ENCODE measurements at regions not wholly inside any gene's neighbourhood (a gene's known extent, or its start where the extent isn't known, plus 50 kb on each side); places are given as distances from the start of the nearest gene placed in this dataset.

DNA sequence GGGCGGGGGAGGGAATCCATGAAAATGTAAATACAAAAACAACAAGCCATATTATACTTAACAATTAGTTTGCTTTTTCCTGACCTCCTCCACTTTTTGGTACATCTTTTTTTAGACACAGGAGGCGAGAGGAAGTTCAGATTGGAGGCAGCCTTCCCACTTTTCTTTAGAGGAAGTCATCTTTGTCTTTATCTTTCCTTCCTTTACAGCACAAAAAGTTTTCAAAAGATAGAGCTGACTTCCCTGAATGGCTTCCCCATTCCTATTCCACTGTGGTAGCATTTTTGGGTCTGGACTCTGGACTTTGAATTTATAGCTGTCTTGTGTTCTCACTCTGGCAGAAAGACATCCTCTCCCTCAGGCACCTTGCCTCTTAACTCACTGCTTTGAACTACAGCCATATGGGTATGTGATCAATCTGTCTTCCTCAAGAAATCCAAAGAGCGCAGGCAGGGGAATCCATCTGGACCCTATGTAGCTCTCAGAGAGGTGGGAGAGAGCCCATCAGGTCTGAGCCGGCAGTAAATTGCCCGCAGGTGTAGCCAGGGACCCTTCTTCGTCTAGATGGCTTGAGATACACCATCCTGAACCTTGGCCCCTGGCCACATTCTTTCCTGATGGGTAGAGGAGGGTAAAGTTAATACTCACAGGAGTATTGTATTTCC, 101.9 kb downstream of the AQP4 start:
- no peak overlapping the region for H3K9ac ChIP-seq (ENCODE audit: low read length)
- H2AFZ ChIP-seq (ENCODE audit: low read depth, low read length), result no peak overlapping the region
- H3K79me2 ChIP-seq (replicated peaks; ENCODE audit: insufficient read depth, low read length), result no peaks in the 10 kb centered on the region

DNA sequence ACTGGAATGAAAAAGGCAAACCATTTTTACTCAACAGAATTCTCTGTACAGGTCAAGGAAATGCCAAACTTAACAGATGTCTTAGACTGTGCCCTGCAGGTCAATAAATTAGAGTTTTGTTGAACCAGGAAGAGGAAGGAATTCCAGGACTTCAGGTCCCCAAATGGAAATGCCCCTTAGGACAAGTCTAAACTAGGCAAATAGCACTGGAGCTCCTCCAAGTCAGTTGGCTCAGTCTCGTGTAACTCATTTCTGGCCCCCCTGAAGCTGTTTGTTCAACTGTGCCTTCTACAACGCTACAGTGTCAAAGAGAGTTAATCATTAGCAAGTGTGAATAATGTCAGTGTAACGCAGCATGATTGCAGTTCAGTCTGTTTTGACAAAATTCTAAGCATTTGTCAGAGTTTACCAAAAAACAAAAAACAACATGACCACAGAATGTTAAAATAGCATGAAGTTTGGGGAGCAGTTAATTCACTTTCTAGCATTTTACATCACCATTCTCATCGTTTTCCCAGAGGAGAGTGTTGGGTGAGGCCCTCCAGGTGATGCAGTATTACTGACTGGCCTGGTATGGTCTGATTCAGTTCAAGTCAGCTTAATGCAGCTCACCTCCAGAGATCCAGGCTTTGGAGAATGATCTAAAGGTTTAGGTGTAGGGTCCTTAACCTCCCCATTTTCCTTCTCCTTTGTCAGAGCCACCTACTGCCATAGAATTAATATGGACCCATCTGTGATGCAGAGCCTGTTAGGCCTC, 108.1 kb downstream of the AQP4 start:
- TF ChIP-seq POLR2AphosphoS5 (IDR thresholded peaks at IDR 0.05) (no peak), MXI1 (conservative IDR thresholded peaks at IDR 0.05; ENCODE audit: poor library complexity, severe bottlenecking) (no peak), TAF1 (IDR thresholded peaks at IDR 0.05; ENCODE audit: low read depth) (no peak), SMC3 (conservative IDR thresholded peaks at IDR 0.05; ENCODE audit: poor library complexity) (no peak), RAD21 (conservative IDR thresholded peaks at IDR 0.05) (no peak), EP300 (conservative IDR thresholded peaks at IDR 0.05; ENCODE audit: poor library complexity, severe bottlenecking) (no peak), EZH2 (IDR thresholded peaks at IDR 0.05; ENCODE audit: borderline replicate concordance, insufficient read depth, low read length, poor library complexity, severe bottlenecking) (no peak)
- TF ChIP-seq, protein P1, sequence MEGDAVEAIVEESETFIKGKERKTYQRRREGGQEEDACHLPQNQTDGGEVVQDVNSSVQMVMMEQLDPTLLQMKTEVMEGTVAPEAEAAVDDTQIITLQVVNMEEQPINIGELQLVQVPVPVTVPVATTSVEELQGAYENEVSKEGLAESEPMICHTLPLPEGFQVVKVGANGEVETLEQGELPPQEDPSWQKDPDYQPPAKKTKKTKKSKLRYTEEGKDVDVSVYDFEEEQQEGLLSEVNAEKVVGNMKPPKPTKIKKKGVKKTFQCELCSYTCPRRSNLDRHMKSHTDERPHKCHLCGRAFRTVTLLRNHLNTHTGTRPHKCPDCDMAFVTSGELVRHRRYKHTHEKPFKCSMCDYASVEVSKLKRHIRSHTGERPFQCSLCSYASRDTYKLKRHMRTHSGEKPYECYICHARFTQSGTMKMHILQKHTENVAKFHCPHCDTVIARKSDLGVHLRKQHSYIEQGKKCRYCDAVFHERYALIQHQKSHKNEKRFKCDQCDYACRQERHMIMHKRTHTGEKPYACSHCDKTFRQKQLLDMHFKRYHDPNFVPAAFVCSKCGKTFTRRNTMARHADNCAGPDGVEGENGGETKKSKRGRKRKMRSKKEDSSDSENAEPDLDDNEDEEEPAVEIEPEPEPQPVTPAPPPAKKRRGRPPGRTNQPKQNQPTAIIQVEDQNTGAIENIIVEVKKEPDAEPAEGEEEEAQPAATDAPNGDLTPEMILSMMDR (IDR thresholded peaks at IDR 0.05; ENCODE audit: poor library complexity, severe bottlenecking), result no peak
- TF ChIP-seq, protein P2, sequence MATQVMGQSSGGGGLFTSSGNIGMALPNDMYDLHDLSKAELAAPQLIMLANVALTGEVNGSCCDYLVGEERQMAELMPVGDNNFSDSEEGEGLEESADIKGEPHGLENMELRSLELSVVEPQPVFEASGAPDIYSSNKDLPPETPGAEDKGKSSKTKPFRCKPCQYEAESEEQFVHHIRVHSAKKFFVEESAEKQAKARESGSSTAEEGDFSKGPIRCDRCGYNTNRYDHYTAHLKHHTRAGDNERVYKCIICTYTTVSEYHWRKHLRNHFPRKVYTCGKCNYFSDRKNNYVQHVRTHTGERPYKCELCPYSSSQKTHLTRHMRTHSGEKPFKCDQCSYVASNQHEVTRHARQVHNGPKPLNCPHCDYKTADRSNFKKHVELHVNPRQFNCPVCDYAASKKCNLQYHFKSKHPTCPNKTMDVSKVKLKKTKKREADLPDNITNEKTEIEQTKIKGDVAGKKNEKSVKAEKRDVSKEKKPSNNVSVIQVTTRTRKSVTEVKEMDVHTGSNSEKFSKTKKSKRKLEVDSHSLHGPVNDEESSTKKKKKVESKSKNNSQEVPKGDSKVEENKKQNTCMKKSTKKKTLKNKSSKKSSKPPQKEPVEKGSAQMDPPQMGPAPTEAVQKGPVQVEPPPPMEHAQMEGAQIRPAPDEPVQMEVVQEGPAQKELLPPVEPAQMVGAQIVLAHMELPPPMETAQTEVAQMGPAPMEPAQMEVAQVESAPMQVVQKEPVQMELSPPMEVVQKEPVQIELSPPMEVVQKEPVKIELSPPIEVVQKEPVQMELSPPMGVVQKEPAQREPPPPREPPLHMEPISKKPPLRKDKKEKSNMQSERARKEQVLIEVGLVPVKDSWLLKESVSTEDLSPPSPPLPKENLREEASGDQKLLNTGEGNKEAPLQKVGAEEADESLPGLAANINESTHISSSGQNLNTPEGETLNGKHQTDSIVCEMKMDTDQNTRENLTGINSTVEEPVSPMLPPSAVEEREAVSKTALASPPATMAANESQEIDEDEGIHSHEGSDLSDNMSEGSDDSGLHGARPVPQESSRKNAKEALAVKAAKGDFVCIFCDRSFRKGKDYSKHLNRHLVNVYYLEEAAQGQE (IDR thresholded peaks at IDR 0.05; ENCODE audit: borderline replicate concordance), result no peak
- H3K36me3 ChIP-seq (ENCODE audit: insufficient read depth, low read length), result no peaks in the 10 kb centered on the region
- H3K9ac ChIP-seq (ENCODE audit: low read length), result no peak overlapping the region
- no peaks in the 10 kb centered on the region for H3K27me3 ChIP-seq (ENCODE audit: insufficient read depth, low read depth, low read length)
- no peak overlapping the region for H3K27ac ChIP-seq (ENCODE audit: low read length)
- H3K79me2 ChIP-seq (replicated peaks; ENCODE audit: insufficient read depth, low read length), result no peaks in the 10 kb centered on the region
- no peaks in the 10 kb centered on the region for H3F3A ChIP-seq (ENCODE audit: insufficient read depth, low read length, poor library complexity, severe bottlenecking)
- H4K20me1 ChIP-seq (ENCODE audit: insufficient read depth), result no peaks in the 10 kb centered on the region
- no peaks in the 10 kb centered on the region for H3K9me3 ChIP-seq (ENCODE audit: low read length)
- no peak overlapping the region for H2AFZ ChIP-seq (ENCODE audit: low read depth, low read length)
- H3K4me3 ChIP-seq (ENCODE audit: low read length), result no peak overlapping the region
- H3K4me2 ChIP-seq (ENCODE audit: low read length), result no peak overlapping the region
- H3K9me2 ChIP-seq (ENCODE audit: insufficient read depth, low read length), result no peaks in the 10 kb centered on the region

More for the DNA sequence above, 101.9 kb downstream of the AQP4 start:
- H3K27ac ChIP-seq (ENCODE audit: low read length), result no peak overlapping the region
- no peaks in the 10 kb centered on the region for H4K20me1 ChIP-seq (ENCODE audit: insufficient read depth)
- no peak overlapping the region for H3K4me3 ChIP-seq (ENCODE audit: low read length)
- no peak overlapping the region for H3K4me2 ChIP-seq (ENCODE audit: low read length)
- no peaks in the 10 kb centered on the region for H3K36me3 ChIP-seq (ENCODE audit: insufficient read depth, low read length)
- H3K9me2 ChIP-seq (ENCODE audit: insufficient read depth, low read length), result no peaks in the 10 kb centered on the region
- TF ChIP-seq MXI1 (conservative IDR thresholded peaks at IDR 0.05; ENCODE audit: poor library complexity, severe bottlenecking) (no peak), EZH2 (IDR thresholded peaks at IDR 0.05; ENCODE audit: borderline replicate concordance, insufficient read depth, low read length, poor library complexity, severe bottlenecking) (no peak)
- H3K27me3 ChIP-seq (ENCODE audit: insufficient read depth, low read depth, low read length), result no peaks in the 10 kb centered on the region
- no peaks in the 10 kb centered on the region for H3K9me3 ChIP-seq (ENCODE audit: low read length)
- no peaks in the 10 kb centered on the region for H3F3A ChIP-seq (ENCODE audit: insufficient read depth, low read length, poor library complexity, severe bottlenecking)

Measured in neural cell (in vitro differentiated cells).